ENCODE measurements at regions not wholly inside any gene's neighbourhood (a gene's known extent, or its start where the extent isn't known, plus 50 kb on each side); places are given as distances from the start of the nearest gene placed in this dataset.

GRCh38 chr7:35465791-35466336 lies 212.0 kb upstream of the TBX20 start:
- no peak for TF ChIP-seq CTCF (IDR thresholded peaks at IDR 0.05)
- no peak for TF ChIP-seq EP300 (IDR thresholded peaks at IDR 0.05; ENCODE audit: low read depth)
- TF ChIP-seq POLR2A (IDR thresholded peaks at IDR 0.05) = no peak
- no peak for TF ChIP-seq POLR2AphosphoS5 (IDR thresholded peaks at IDR 0.05)

Data from transverse colon (tissue), 4 donors.